HUES6 (cell line): ENCODE measurements at regions not wholly inside any gene's neighbourhood (a gene's known extent, or its start where the extent isn't known, plus 50 kb on each side); places are given as distances from the start of the nearest gene placed in this dataset.

Experiments
- H3K27ac ChIP-seq: 2 replicates; pipeline ENCODE4 v1.7.0; 2013; ENCODE audit warnings: low read depth, mild to moderate bottlenecking, low read length, inconsistent platforms
- H3K27me3 ChIP-seq: 2 replicates; pipeline ENCODE4 v1.6.1; 2013; ENCODE audit warnings: low read length; ENCODE audit not compliant: control insufficient read depth, insufficient read depth
- H3K36me3 ChIP-seq: 2 replicates; pipeline ENCODE4 v1.6.1; 2013; ENCODE audit warnings: low read length; ENCODE audit not compliant: control insufficient read depth, insufficient read depth
- H3K4me1 ChIP-seq: 2 replicates; pipeline ENCODE4 v1.6.1; 2013; ENCODE audit warnings: low read length; ENCODE audit not compliant: control insufficient read depth, insufficient read depth
- H3K4me3 ChIP-seq: 2 replicates; pipeline ENCODE4 v1.5.1; 2013; ENCODE audit warnings: low read depth, low read length
- H3K9ac ChIP-seq: one replicate; pipeline ENCODE4 v1.6.1; 2013; ENCODE audit warnings: mild to moderate bottlenecking, low read length
- H3K9me3 ChIP-seq: 2 replicates; pipeline ENCODE4 v1.6.1; 2013; ENCODE audit warnings: low read depth, low read length; ENCODE audit not compliant: control insufficient read depth, insufficient read depth

- Histone ChIP-seq H3K36me3 (no peaks in the 10 kb centered on the region), H3K4me3 (no peak overlapping the region), H3K27me3 (no peaks in the 10 kb centered on the region), H3K9ac (no peak overlapping the region), H3K4me1 (peaks cover 10% of the 10 kb centered on the region), H3K27ac (no peak overlapping the region), H3K9me3 (no peaks in the 10 kb centered on the region)
Measured at GRCh38 chr5:82863266-82863665, 213.9 kb downstream of the TMEM167A start.

GRCh38 chr5:82862711-82863110 lies 214.5 kb downstream of the TMEM167A start:
- no peak overlapping the region for H3K9ac ChIP-seq
- H3K27me3 ChIP-seq: no peaks in the 10 kb centered on the region
- H3K4me1 ChIP-seq: peaks cover 10% of the 10 kb centered on the region
- H3K4me3 ChIP-seq: no peak overlapping the region
- no peaks in the 10 kb centered on the region for H3K36me3 ChIP-seq
- no peak overlapping the region for H3K27ac ChIP-seq
- no peaks in the 10 kb centered on the region for H3K9me3 ChIP-seq

GRCh38 chr5:82862261-82862660 lies 214.9 kb downstream of the TMEM167A start:
- Histone ChIP-seq H3K4me3 (no peak overlapping the region), H3K4me1 (peaks cover 10% of the 10 kb centered on the region), H3K27ac (no peak overlapping the region), H3K27me3 (no peaks in the 10 kb centered on the region), H3K9ac (no peak overlapping the region), H3K36me3 (no peaks in the 10 kb centered on the region), H3K9me3 (no peaks in the 10 kb centered on the region)

- Histone ChIP-seq H3K4me1 (peaks cover 10% of the 10 kb centered on the region), H3K36me3 (no peaks in the 10 kb centered on the region), H3K4me3 (no peak overlapping the region), H3K9ac (no peak overlapping the region), H3K27ac (no peak overlapping the region), H3K27me3 (no peaks in the 10 kb centered on the region), H3K9me3 (no peaks in the 10 kb centered on the region)
Measured at GRCh38 chr5:82861701-82862100, 215.5 kb downstream of the TMEM167A start.

- no peak overlapping the region for H3K27ac ChIP-seq
- no peaks in the 10 kb centered on the region for H3K36me3 ChIP-seq
- peaks cover 10% of the 10 kb centered on the region for H3K4me1 ChIP-seq
- H3K9ac ChIP-seq: no peak overlapping the region
- H3K27me3 ChIP-seq: no peaks in the 10 kb centered on the region
- H3K4me3 ChIP-seq: no peak overlapping the region
- no peaks in the 10 kb centered on the region for H3K9me3 ChIP-seq
Measured at GRCh38 chr5:82859451-82860140, 217.6 kb downstream of the TMEM167A start.

- H3K4me1 ChIP-seq: peaks cover 10% of the 10 kb centered on the region
- no peaks in the 10 kb centered on the region for H3K36me3 ChIP-seq
- no peak overlapping the region for H3K4me3 ChIP-seq
- no peak overlapping the region for H3K27ac ChIP-seq
- no peaks in the 10 kb centered on the region for H3K27me3 ChIP-seq
- H3K9ac ChIP-seq: no peak overlapping the region
- H3K9me3 ChIP-seq: no peaks in the 10 kb centered on the region
Measured at GRCh38 chr5:82858151-82859025, 218.8 kb downstream of the TMEM167A start.

- H3K27me3 ChIP-seq: no peaks in the 10 kb centered on the region
- H3K9me3 ChIP-seq: no peaks in the 10 kb centered on the region
- no peak overlapping the region for H3K27ac ChIP-seq
- no peaks in the 10 kb centered on the region for H3K36me3 ChIP-seq
- H3K4me3 ChIP-seq: no peak overlapping the region
- no peak overlapping the region for H3K9ac ChIP-seq
- H3K4me1 ChIP-seq: peaks cover 10% of the 10 kb centered on the region
Measured at GRCh38 chr5:82855893-82856550, 221.2 kb downstream of the TMEM167A start.

GRCh38 chr5:82854956-82855355 lies 222.2 kb downstream of the TMEM167A start:
- Histone ChIP-seq H3K4me3 (no peak overlapping the region), H3K4me1 (peaks cover 10% of the 10 kb centered on the region), H3K36me3 (no peaks in the 10 kb centered on the region), H3K27me3 (no peaks in the 10 kb centered on the region), H3K9me3 (no peaks in the 10 kb centered on the region), H3K27ac (no peak overlapping the region), H3K9ac (no peak overlapping the region)

- Histone ChIP-seq H3K27me3 (no peaks in the 10 kb centered on the region), H3K4me3 (no peak overlapping the region), H3K27ac (no peak overlapping the region), H3K36me3 (no peaks in the 10 kb centered on the region), H3K9ac (no peak overlapping the region), H3K9me3 (peaks cover 6% of the 10 kb centered on the region; the same call in 1 of the 2 replicates), H3K4me1 (peaks cover 3% of the 10 kb centered on the region; the same call in 1 of the 2 replicates)
Measured at GRCh38 chr5:82851471-82851870, 225.7 kb downstream of the TMEM167A start.

- Histone ChIP-seq H3K27me3 (no peaks in the 10 kb centered on the region), H3K4me3 (no peak overlapping the region), H3K9me3 (peaks cover 6% of the 10 kb centered on the region; the same call in 1 of the 2 replicates), H3K36me3 (no peaks in the 10 kb centered on the region), H3K4me1 (peaks cover 3% of the 10 kb centered on the region; the same call in 1 of the 2 replicates), H3K27ac (no peak overlapping the region), H3K9ac (no peak overlapping the region)
Measured at GRCh38 chr5:82850393-82850792, 226.8 kb downstream of the TMEM167A start.

- H3K9ac ChIP-seq: no peak overlapping the region
- H3K4me1 ChIP-seq: peaks cover 3% of the 10 kb centered on the region; the same call in 1 of the 2 replicates
- no peaks in the 10 kb centered on the region for H3K36me3 ChIP-seq
- peaks cover 6% of the 10 kb centered on the region; the same call in 1 of the 2 replicates for H3K9me3 ChIP-seq
- H3K4me3 ChIP-seq: no peak overlapping the region
- no peak overlapping the region for H3K27ac ChIP-seq
- no peaks in the 10 kb centered on the region for H3K27me3 ChIP-seq
Measured at GRCh38 chr5:82849885-82850284, 227.3 kb downstream of the TMEM167A start.
